ENCODE measurements at regions not wholly inside any gene's neighbourhood (a gene's known extent, or its start where the extent isn't known, plus 50 kb on each side); places are given as distances from the start of the nearest gene placed in this dataset.

DNA sequence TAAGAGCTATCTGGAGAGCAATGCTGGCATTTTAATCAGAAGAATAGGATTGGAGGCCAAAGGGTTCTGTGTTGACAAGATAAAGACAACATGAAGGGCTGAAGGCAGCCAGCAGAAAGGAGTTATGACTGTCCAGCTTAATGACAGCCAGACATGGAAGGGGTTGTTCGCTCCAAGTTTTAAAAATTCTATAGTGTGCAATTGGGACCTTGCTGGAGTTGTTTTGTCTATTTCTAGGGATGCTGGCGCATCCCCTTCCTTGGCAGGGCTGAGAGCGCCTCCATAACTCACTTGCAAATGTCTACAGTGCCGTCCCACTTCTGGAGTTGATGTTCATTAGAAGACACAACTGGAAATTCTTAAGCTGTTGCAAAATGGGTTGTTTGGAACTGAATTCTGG lies 200.7 kb downstream of the TLE3 start:
- H3K27me3 ChIP-seq = no peaks in the 10 kb centered on the region
- H3K27ac ChIP-seq = no peak overlapping the region
- no peak for TF ChIP-seq POLR2A (IDR thresholded peaks at IDR 0.05)
- TF ChIP-seq, protein P1, sequence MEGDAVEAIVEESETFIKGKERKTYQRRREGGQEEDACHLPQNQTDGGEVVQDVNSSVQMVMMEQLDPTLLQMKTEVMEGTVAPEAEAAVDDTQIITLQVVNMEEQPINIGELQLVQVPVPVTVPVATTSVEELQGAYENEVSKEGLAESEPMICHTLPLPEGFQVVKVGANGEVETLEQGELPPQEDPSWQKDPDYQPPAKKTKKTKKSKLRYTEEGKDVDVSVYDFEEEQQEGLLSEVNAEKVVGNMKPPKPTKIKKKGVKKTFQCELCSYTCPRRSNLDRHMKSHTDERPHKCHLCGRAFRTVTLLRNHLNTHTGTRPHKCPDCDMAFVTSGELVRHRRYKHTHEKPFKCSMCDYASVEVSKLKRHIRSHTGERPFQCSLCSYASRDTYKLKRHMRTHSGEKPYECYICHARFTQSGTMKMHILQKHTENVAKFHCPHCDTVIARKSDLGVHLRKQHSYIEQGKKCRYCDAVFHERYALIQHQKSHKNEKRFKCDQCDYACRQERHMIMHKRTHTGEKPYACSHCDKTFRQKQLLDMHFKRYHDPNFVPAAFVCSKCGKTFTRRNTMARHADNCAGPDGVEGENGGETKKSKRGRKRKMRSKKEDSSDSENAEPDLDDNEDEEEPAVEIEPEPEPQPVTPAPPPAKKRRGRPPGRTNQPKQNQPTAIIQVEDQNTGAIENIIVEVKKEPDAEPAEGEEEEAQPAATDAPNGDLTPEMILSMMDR (IDR thresholded peaks at IDR 0.05) = no peak
- intact Hi-C loops (cut with DNase I) = no loop called here
- WGBS, 2 donors = 77 to 91% methylated on average over 4 of the region's 4 CpGs
- H3K36me3 ChIP-seq = no peaks in the 10 kb centered on the region
- H3K4me1 ChIP-seq = no peaks in the 10 kb centered on the region
- H3K9me3 ChIP-seq = no peaks in the 10 kb centered on the region
- no peak for DNase-seq
- no peak overlapping the region for H3K4me3 ChIP-seq (replicated peaks in 1 of 3)

DNA sequence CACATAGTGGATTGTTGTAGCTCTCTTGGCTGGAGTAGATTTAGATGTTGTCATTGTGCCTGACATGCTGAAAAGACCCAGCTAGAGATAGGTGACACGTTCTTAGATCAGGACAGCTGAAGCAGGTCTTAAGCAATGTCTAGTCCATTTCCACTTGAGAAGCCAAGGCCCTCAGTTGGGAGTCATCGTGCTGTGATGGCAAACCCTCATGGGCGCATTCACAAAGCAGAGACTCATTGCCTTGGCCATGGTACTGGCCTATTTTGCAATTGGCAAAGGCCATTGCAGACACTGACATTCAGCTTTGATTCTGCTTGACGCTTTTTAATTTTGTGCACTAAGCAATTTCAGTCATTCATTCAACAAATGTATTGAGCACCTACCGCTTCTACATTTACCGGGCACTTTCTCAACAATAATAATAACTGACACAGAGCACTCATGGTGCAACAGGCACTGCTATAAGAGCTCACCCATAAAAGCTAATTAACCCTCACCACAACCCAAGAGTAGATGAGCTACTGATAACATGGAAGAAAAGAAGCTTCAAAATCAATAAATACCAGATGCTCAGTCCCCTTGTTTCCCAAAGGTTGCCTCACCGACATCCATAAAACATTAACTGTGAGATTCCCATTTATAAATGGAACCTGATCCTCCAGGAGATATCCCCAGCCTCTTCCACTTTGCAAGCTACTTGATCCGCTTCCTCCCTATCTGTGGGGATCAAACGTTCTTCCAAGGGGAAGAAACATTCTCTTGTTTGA lies 200.1 kb downstream of the TLE3 start:
- Histone ChIP-seq H3K9me3 (no peaks in the 10 kb centered on the region), H3K36me3 (no peaks in the 10 kb centered on the region), H3K27ac (no peak overlapping the region), H3K4me3 (replicated peaks in 1 of 3) (no peak overlapping the region), H3K27me3 (no peaks in the 10 kb centered on the region), H3K4me1 (no peaks in the 10 kb centered on the region)
- intact Hi-C loops (cut with DNase I) = no loop called here
- DNase-seq = no peak
- TF ChIP-seq POLR2A (IDR thresholded peaks at IDR 0.05) = no peak
- TF ChIP-seq, protein P1 (IDR thresholded peaks at IDR 0.05) = no peak
- WGBS, 2 donors = 79 to 81% methylated on average over 9 of the region's 9 CpGs

DNA sequence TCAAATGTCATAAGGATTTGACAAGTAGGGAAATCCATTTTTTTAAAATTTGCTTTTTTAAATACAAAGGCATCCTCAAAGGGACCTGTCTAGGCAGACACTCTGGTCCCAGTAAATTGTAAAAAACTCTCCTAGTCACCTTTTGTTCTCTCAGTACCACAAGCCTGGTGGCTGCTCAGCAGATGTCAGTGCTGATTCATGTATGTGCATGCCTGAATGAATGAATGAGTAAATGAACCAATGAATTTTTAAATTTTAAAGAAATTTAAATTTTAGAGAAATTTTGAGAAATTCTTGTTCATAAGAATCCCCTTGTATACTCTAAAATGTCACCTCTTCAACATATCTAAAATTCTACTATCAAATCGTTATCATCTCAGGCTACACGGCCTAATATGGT lies 199.5 kb downstream of the TLE3 start:
- H3K9me3 ChIP-seq = no peaks in the 10 kb centered on the region
- WGBS, 2 donors = 96% methylated on average over 2 of the region's 2 CpGs
- no peak for TF ChIP-seq POLR2A (IDR thresholded peaks at IDR 0.05)
- TF ChIP-seq, protein P1 (IDR thresholded peaks at IDR 0.05) = no peak
- H3K4me1 ChIP-seq = no peaks in the 10 kb centered on the region
- H3K27ac ChIP-seq = no peak overlapping the region
- no peaks in the 10 kb centered on the region for H3K27me3 ChIP-seq
- intact Hi-C loops (cut with DNase I) = no loop called here
- no peak for DNase-seq
- H3K4me3 ChIP-seq (replicated peaks in 1 of 3) = no peak overlapping the region
- H3K36me3 ChIP-seq = no peaks in the 10 kb centered on the region

DNA sequence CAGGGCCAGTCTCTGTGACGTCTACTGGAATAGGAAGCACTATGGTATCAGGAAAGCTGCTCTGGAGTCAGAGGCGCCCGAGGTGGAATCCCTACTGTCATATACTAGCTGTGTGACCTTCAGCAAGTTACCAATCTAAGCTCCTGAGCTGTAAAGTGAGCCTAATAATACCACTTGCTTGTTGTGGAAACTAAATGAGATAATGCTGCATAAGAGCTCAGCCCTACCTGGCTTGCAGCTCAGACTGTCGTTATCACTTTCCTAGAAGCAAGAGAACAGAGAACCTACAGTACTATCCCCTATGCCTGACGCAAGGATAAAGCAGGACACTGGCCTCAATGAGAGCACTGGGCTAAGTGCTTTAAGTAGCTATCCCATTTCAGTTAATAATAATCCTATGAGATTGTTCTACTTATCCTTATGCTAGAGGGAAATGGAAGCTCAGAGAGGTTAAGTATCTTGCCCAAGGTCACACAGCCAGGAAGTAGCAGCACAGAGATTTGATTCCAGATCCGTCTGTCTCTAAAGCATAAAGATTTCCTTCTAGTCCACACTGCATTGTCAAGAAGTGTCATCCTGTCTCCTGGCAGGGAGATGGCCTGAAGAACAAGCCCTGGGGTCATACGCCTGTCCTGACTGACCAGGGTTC lies 195.2 kb downstream of the TLE3 start:
- DNase-seq = no peak
- H3K4me1 ChIP-seq = no peaks in the 10 kb centered on the region
- H3K27me3 ChIP-seq = no peaks in the 10 kb centered on the region
- H3K27ac ChIP-seq = no peak overlapping the region
- TF ChIP-seq, protein P1 (IDR thresholded peaks at IDR 0.05) = no peak
- no peak for TF ChIP-seq POLR2A (IDR thresholded peaks at IDR 0.05)
- 77 to 81% methylated on average over 6 to 7 of the region's 7 CpGs for WGBS, 2 donors
- H3K9me3 ChIP-seq = no peaks in the 10 kb centered on the region
- no peaks in the 10 kb centered on the region for H3K36me3 ChIP-seq
- no peak overlapping the region for H3K4me3 ChIP-seq (replicated peaks in 1 of 3)
- intact Hi-C loops (cut with DNase I) = no loop called here

Data from thyroid gland (tissue), 4 donors.